ENCODE measurements at regions not wholly inside any gene's neighbourhood (a gene's known extent, or its start where the extent isn't known, plus 50 kb on each side); places are given as distances from the start of the nearest gene placed in this dataset.

- TF ChIP-seq POLR2AphosphoS5 (IDR thresholded peaks at IDR 0.05) = no peak
- TF ChIP-seq CTCF (IDR thresholded peaks at IDR 0.05) = no peak
- no peak for TF ChIP-seq POLR2A (IDR thresholded peaks at IDR 0.05)
Measured at GRCh38 chr2:57146951-57147350, 899.7 kb upstream of the VRK2 start.
